Progenitor cell of endocrine pancreas (in vitro differentiated cells): ENCODE measurements at regions not wholly inside any gene's neighbourhood (a gene's known extent, or its start where the extent isn't known, plus 50 kb on each side); places are given as distances from the start of the nearest gene placed in this dataset.

Experiments
- DNase-seq: peaks from one replicate; pipeline ENCODE4 v3.0.0; 2021; ENCODE audit warnings: low spot score; ENCODE audit not compliant: unreplicated experiment
- H3K27ac Mint-ChIP-seq: 2 replicates; pipeline ENCODE4 v1.8.0; 2021; ENCODE audit warnings: mild to moderate bottlenecking, moderate library complexity, mixed read lengths
- H3K27me3 Mint-ChIP-seq: 2 replicates; pipeline ENCODE4 v1.8.0; 2021; ENCODE audit warnings: mixed read lengths
- H3K36me3 Mint-ChIP-seq: 2 replicates; pipeline ENCODE4 v1.8.0; 2022; ENCODE audit warnings: mixed read lengths; ENCODE audit not compliant: insufficient read depth
- H3K4me1 Mint-ChIP-seq: 2 replicates; pipeline ENCODE4 v1.8.0; 2021; ENCODE audit warnings: low read depth, mixed read lengths
- H3K4me3 Mint-ChIP-seq: 2 replicates; pipeline ENCODE4 v1.8.0; 2021; ENCODE audit warnings: low read depth, mild to moderate bottlenecking, moderate library complexity, mixed read lengths
- H3K9me3 Mint-ChIP-seq: 2 replicates; pipeline ENCODE4 v1.8.0; 2021; ENCODE audit warnings: low read depth, mixed read lengths
- CTCF ChIP-seq: fragments of 200-600 bp; sonication (generic); IDR thresholded peaks from one replicate; pipeline ENCODE4 v1.5.0; 2021; ENCODE audit warnings: antibody characterized with exemption, mild to moderate bottlenecking; ENCODE audit not compliant: unreplicated experiment

- Mint-ChIP-seq H3K9me3 (peaks cover 39% of the 10 kb centered on the region), H3K27me3 (no peaks in the 10 kb centered on the region), H3K36me3 (peaks cover 3% of the 10 kb centered on the region), H3K27ac (no peak overlapping the region), H3K4me1 (no peaks in the 10 kb centered on the region), H3K4me3 (no peak overlapping the region)
- TF ChIP-seq CTCF, result peak; percentile 39
- no peak for DNase-seq
Measured at GRCh38 chr2:168375195-168375798, 80.8 kb upstream of the CERS6 start.

- no peak for TF ChIP-seq CTCF
Measured at GRCh38 chr2:168378960-168379669, 77.0 kb upstream of the CERS6 start.

GRCh38 chr2:168380500-168380899 is 75.6 kb upstream of the CERS6 start:
- H3K36me3 Mint-ChIP-seq, result peaks cover under 1% of the 10 kb centered on the region
- no peak for DNase-seq
- no peaks in the 10 kb centered on the region for H3K4me1 Mint-ChIP-seq
- no peak overlapping the region for H3K27ac Mint-ChIP-seq
- no peak for TF ChIP-seq CTCF
- no peak overlapping the region for H3K4me3 Mint-ChIP-seq
- H3K9me3 Mint-ChIP-seq, result peaks cover 31% of the 10 kb centered on the region
- no peaks in the 10 kb centered on the region for H3K27me3 Mint-ChIP-seq

More at GRCh38 chr2:168378960-168379669, 77.0 kb upstream of the CERS6 start:
- H3K27me3 Mint-ChIP-seq, result no peaks in the 10 kb centered on the region
- H3K4me1 Mint-ChIP-seq, result no peaks in the 10 kb centered on the region
- no peak overlapping the region for H3K4me3 Mint-ChIP-seq
- peaks cover 3% of the 10 kb centered on the region for H3K36me3 Mint-ChIP-seq
- no peak for DNase-seq
- no peak overlapping the region for H3K27ac Mint-ChIP-seq
- peaks cover 25% of the 10 kb centered on the region for H3K9me3 Mint-ChIP-seq

GRCh38 chr2:168392024-168392423 is 64.0 kb upstream of the CERS6 start:
- peaks cover 2% of the 10 kb centered on the region for H3K4me1 Mint-ChIP-seq
- no peak for DNase-seq

GRCh38 chr2:168392797-168393196 is 63.3 kb upstream of the CERS6 start:
- H3K4me1 Mint-ChIP-seq, result peaks cover 2% of the 10 kb centered on the region
- no peaks in the 10 kb centered on the region for H3K36me3 Mint-ChIP-seq
- H3K4me3 Mint-ChIP-seq, result no peak overlapping the region
- H3K9me3 Mint-ChIP-seq, result peaks cover 5% of the 10 kb centered on the region
- no peaks in the 10 kb centered on the region for H3K27me3 Mint-ChIP-seq
- no peak overlapping the region for H3K27ac Mint-ChIP-seq
- DNase-seq, result no peak
- TF ChIP-seq CTCF, result no peak

More at GRCh38 chr2:168392024-168392423, 64.0 kb upstream of the CERS6 start:
- Mint-ChIP-seq H3K9me3 (peaks cover 12% of the 10 kb centered on the region), H3K36me3 (no peaks in the 10 kb centered on the region), H3K27ac (no peak overlapping the region), H3K27me3 (no peaks in the 10 kb centered on the region), H3K4me3 (no peak overlapping the region)
- TF ChIP-seq CTCF, result no peak
